ENCODE measurements at regions not wholly inside any gene's neighbourhood (a gene's known extent, or its start where the extent isn't known, plus 50 kb on each side); places are given as distances from the start of the nearest gene placed in this dataset.

- H3K4me3 ChIP-seq: no peak overlapping the region
- intact Hi-C loops (cut with micrococcal nuclease; ENCODE audit: unreplicated experiment): no loop called here
- H3K4me2 ChIP-seq: no peak overlapping the region
- no peaks in the 10 kb centered on the region for H3K9me2 ChIP-seq (ENCODE audit: insufficient read depth)
- no peaks in the 10 kb centered on the region for H3K79me2 ChIP-seq (ENCODE audit: low read depth)
- no peaks in the 10 kb centered on the region for H3K4me1 ChIP-seq (replicated peaks; ENCODE audit: insufficient read depth)
- no peaks in the 10 kb centered on the region for H3K9me3 ChIP-seq (ENCODE audit: insufficient read depth, low read depth)
- no peaks in the 10 kb centered on the region for H3K27me3 ChIP-seq (ENCODE audit: insufficient read depth, low read depth)
- H2AFZ ChIP-seq: no peak overlapping the region
- H3K36me3 ChIP-seq (ENCODE audit: low read depth): no peaks in the 10 kb centered on the region
- no peaks in the 10 kb centered on the region for H4K20me1 ChIP-seq (ENCODE audit: insufficient read depth)
- H3K27ac ChIP-seq: no peak overlapping the region
- CTCF ChIA-PET: no interaction called here
- BruUV-seq (replicated peaks): no TSS peak
- TF ChIP-seq CTCF (conservative IDR thresholded peaks at IDR 0.05) (no peak), EZH2 (IDR thresholded peaks at IDR 0.05; ENCODE audit: low read depth) (no peak)
- no peaks in the 10 kb centered on the region for H3F3A ChIP-seq (ENCODE audit: insufficient read depth, low read depth)
- no peak for DNase-seq
- POLR2A ChIA-PET (ENCODE audit: unreplicated experiment): no interaction called here
Measured at GRCh38 chr9:30293231-30293630, 2091.2 kb upstream of the ACO1 start.

GRCh38 chr9:30299126-30299780 is 2085.2 kb upstream of the ACO1 start:
- H3K27me3 ChIP-seq (ENCODE audit: insufficient read depth, low read depth): no peaks in the 10 kb centered on the region
- no peak overlapping the region for H3K27ac ChIP-seq
- no peak for DNase-seq
- TF ChIP-seq CTCF (conservative IDR thresholded peaks at IDR 0.05) (no peak), EZH2 (IDR thresholded peaks at IDR 0.05; ENCODE audit: low read depth) (no peak)
- H3K36me3 ChIP-seq (ENCODE audit: low read depth): no peaks in the 10 kb centered on the region
- no peaks in the 10 kb centered on the region for H3K9me2 ChIP-seq (ENCODE audit: insufficient read depth)
- H3K9me3 ChIP-seq (ENCODE audit: insufficient read depth, low read depth): no peaks in the 10 kb centered on the region
- no peak overlapping the region for H3K4me3 ChIP-seq
- no peaks in the 10 kb centered on the region for H3K4me1 ChIP-seq (replicated peaks; ENCODE audit: insufficient read depth)
- CTCF ChIA-PET: no interaction called here
- H4K20me1 ChIP-seq (ENCODE audit: insufficient read depth): no peaks in the 10 kb centered on the region
- intact Hi-C loops (cut with micrococcal nuclease; ENCODE audit: unreplicated experiment): no loop called here
- no peak overlapping the region for H2AFZ ChIP-seq
- no peak overlapping the region for H3K4me2 ChIP-seq
- H3F3A ChIP-seq (ENCODE audit: insufficient read depth, low read depth): no peaks in the 10 kb centered on the region
- POLR2A ChIA-PET (ENCODE audit: unreplicated experiment): no interaction called here
- no peaks in the 10 kb centered on the region for H3K79me2 ChIP-seq (ENCODE audit: low read depth)
- no TSS peak for BruUV-seq (replicated peaks)

- Histone ChIP-seq H3K4me1 (replicated peaks; ENCODE audit: insufficient read depth) (no peaks in the 10 kb centered on the region), H3K9me2 (ENCODE audit: insufficient read depth) (no peaks in the 10 kb centered on the region), H3K79me2 (ENCODE audit: low read depth) (no peaks in the 10 kb centered on the region), H3K27me3 (ENCODE audit: insufficient read depth, low read depth) (no peaks in the 10 kb centered on the region), H3K4me3 (no peak overlapping the region), H3K27ac (no peak overlapping the region), H3K4me2 (no peak overlapping the region), H3K9me3 (ENCODE audit: insufficient read depth, low read depth) (no peaks in the 10 kb centered on the region), H4K20me1 (ENCODE audit: insufficient read depth) (no peaks in the 10 kb centered on the region), H2AFZ (no peak overlapping the region), H3F3A (ENCODE audit: insufficient read depth, low read depth) (no peaks in the 10 kb centered on the region), H3K36me3 (ENCODE audit: low read depth) (no peaks in the 10 kb centered on the region)
- ChIA-PET CTCF (no interaction called here), POLR2A (ENCODE audit: unreplicated experiment) (no interaction called here)
- TF ChIP-seq EZH2 (IDR thresholded peaks at IDR 0.05; ENCODE audit: low read depth) (no peak), CTCF (conservative IDR thresholded peaks at IDR 0.05) (no peak)
- DNase-seq: no peak
- intact Hi-C loops (cut with micrococcal nuclease; ENCODE audit: unreplicated experiment): no loop called here
- BruUV-seq (replicated peaks): no TSS peak
Measured at GRCh38 chr9:30301271-30301963, 2083.0 kb upstream of the ACO1 start.

Data from PC-9 (cell line).